Cardiac muscle cell (in vitro differentiated cells and primary cell): ENCODE measurements at regions not wholly inside any gene's neighbourhood (a gene's known extent, or its start where the extent isn't known, plus 50 kb on each side); places are given as distances from the start of the nearest gene placed in this dataset.
"Not testable (repeated sequence)": the region's sequence is repeated elsewhere in the genome, so short reads cannot be mapped to it uniquely, and the experiment has no call there.

Experiments used
- DNase-seq, 2 donors: peaks; one replicate each; pipeline versions ENCODE4 v3.0.0 to v3.0.0-alpha.2; 2010 to 2017; ENCODE audit warnings: low read depth in 1 of 2, low spot score in 1 of 2
- H3K27ac ChIP-seq: fragments of 200-600 bp; sonication (generic); 2 replicates; pipeline ENCODE4 v1.5.1; 2016
- H3K27me3 ChIP-seq: fragments of 200-600 bp; sonication (generic); 2 replicates; pipeline ENCODE4 v1.6.0; 2016; ENCODE audit warnings: control low read depth
- H3K36me3 ChIP-seq: fragments of 200-600 bp; sonication (generic); 2 replicates; pipeline ENCODE4 v1.5.1; 2016; ENCODE audit warnings: control low read depth
- H3K4me1 ChIP-seq: fragments of 200-600 bp; sonication (generic); 2 replicates; pipeline ENCODE4 v1.8.1; 2017; ENCODE audit warnings: low read depth, mild to moderate bottlenecking, mixed run types
- H3K4me3 ChIP-seq: fragments of 200-600 bp; sonication (generic); 2 replicates; pipeline ENCODE4 v1.5.1; 2016; ENCODE audit warnings: mild to moderate bottlenecking
- H3K9me3 ChIP-seq: fragments of 200-600 bp; sonication (generic); 2 replicates; pipeline ENCODE4 v1.5.1; 2017; ENCODE audit warnings: low read depth, mild to moderate bottlenecking, control low read depth
- CTCF ChIP-seq: IDR thresholded peaks from 2 replicates; pipeline ENCODE4 v1.5.1; 2012; ENCODE audit warnings: low read depth, mild to moderate bottlenecking, low read length

DNA sequence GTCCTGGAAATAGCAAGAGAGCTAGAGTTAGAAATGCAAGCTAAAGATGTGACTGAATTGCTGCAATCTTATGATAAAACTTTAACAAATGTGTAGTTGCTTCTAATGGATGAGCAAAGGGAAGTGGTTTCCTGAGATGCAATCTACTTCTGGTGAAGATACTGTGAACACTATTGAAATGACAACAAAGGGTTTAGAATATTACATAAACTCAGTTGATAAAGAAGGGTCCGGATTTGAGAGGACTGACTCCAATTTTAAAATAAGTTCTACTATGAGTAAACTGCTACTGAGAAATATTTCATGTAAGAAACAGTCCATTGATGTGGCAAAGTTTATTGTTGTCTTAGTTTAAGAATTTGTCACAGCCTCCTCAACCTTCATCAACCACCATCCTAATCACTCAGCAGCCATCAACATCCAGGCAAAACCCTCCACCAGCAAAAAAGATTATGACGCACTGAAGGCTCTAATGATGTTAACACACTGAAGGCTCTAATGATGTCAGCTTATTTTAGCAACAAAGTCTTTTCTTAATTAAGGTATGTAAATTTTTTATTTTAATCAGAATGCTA lies 376.2 kb downstream of the CDH10 start:
- Histone ChIP-seq H3K27ac (no peak overlapping the region), H3K4me3 (no peak overlapping the region), H3K4me1 (no peaks in the 10 kb centered on the region), H3K9me3 (no peaks in the 10 kb centered on the region), H3K36me3 (no peaks in the 10 kb centered on the region), H3K27me3 (no peaks in the 10 kb centered on the region)
- TF ChIP-seq CTCF, result no peak
- DNase-seq, result no peak

DNA sequence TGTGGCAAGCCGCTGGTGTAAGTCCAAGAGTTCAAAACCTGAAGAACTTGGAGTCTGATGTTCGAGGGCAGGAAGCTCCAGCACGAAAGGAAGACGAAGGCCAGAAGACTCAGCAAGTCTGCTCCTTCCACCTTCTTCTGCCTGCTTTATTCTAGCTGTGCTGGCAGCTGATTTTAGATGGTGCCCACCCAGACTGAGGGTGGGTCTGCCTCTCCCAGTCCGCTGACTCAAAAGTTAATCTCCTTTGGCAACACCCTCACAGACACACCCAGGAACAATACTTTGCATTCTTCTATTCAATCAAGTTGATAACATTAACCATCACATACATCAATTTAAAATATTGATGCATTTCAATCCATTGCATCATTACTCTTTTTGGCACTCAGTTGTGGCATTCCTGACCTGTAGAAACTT lies 373.1 kb downstream of the CDH10 start:
- H3K36me3 ChIP-seq, DNase-seq, H3K27me3 ChIP-seq, H3K4me1 ChIP-seq, H3K4me3 ChIP-seq, H3K27ac ChIP-seq, H3K9me3 ChIP-seq: not testable (repeated sequence)

DNA sequence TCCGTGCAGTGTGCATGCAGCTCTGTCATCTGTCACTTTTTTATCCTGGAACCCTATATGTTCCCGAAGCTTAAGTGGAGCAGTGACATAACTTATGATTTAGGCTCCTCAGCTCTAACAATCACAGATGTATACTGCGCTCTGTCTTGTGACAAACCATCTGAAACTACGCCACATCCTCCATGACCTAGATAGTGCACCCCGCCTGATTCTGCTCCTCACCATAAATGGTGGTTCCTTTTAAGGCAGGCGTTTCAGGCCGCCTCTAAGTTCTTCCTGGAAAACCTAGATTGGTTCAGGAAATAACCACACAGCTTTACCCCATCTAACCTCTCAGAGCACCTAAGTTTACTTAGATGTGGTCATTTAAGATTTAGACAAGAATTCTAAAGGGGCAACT lies 372.0 kb downstream of the CDH10 start:
- no peaks in the 10 kb centered on the region for H3K4me1 ChIP-seq

DNA sequence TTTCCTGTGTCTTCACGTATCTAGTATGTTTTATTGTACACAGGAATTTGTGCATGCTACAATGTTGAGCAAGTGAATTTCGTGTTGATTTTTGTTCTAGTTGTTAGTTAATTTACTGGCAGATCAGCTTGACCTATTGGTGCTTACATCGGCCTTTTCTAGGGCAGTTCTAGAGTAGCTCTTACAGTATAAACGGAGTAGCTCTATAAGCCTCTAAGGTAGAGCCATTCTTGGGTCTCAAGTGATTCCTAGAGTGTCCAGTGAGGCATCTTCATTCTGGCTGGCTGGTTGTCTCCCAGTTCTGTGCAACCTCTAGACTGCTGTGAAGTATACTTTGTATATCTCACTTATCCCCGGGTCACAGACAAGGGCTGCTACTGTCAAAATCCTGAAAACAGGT lies 364.6 kb downstream of the CDH10 start:
- H3K36me3 ChIP-seq, result no peaks in the 10 kb centered on the region
- no peaks in the 10 kb centered on the region for H3K9me3 ChIP-seq
- no peak overlapping the region for H3K27ac ChIP-seq
- TF ChIP-seq CTCF, result no peak
- no peaks in the 10 kb centered on the region for H3K27me3 ChIP-seq
- no peak for DNase-seq
- no peaks in the 10 kb centered on the region for H3K4me1 ChIP-seq
- no peak overlapping the region for H3K4me3 ChIP-seq

More for the DNA sequence above, 372.0 kb downstream of the CDH10 start:
- H3K27ac ChIP-seq, result no peak overlapping the region
- H3K27me3 ChIP-seq, result no peaks in the 10 kb centered on the region
- no peak for TF ChIP-seq CTCF
- no peak overlapping the region for H3K4me3 ChIP-seq
- DNase-seq, result no peak
- no peaks in the 10 kb centered on the region for H3K36me3 ChIP-seq
- no peaks in the 10 kb centered on the region for H3K9me3 ChIP-seq

DNA sequence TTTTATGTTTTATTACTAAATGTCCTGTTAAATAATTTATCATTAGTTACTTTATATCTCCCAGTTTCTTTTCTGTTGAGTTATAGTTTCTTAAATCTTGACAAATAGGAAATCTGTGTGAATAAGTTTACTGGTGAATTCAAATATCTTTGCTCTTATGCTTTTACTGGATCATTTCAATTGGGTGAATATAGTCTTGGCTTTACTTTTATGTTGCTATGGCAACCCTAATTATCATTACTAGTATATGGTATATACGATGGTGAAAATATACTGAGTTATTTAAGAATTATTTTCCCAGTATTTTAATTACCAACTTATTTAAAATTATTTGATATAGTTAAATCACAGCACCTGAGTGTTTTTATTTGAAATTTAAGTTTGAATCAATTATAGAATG lies 363.0 kb downstream of the CDH10 start:
- DNase-seq, result no peak
- no peak overlapping the region for H3K4me3 ChIP-seq
- no peaks in the 10 kb centered on the region for H3K4me1 ChIP-seq
- H3K27me3 ChIP-seq, result no peaks in the 10 kb centered on the region
- TF ChIP-seq CTCF, result no peak
- no peaks in the 10 kb centered on the region for H3K36me3 ChIP-seq
- H3K27ac ChIP-seq, result no peak overlapping the region
- no peaks in the 10 kb centered on the region for H3K9me3 ChIP-seq

DNA sequence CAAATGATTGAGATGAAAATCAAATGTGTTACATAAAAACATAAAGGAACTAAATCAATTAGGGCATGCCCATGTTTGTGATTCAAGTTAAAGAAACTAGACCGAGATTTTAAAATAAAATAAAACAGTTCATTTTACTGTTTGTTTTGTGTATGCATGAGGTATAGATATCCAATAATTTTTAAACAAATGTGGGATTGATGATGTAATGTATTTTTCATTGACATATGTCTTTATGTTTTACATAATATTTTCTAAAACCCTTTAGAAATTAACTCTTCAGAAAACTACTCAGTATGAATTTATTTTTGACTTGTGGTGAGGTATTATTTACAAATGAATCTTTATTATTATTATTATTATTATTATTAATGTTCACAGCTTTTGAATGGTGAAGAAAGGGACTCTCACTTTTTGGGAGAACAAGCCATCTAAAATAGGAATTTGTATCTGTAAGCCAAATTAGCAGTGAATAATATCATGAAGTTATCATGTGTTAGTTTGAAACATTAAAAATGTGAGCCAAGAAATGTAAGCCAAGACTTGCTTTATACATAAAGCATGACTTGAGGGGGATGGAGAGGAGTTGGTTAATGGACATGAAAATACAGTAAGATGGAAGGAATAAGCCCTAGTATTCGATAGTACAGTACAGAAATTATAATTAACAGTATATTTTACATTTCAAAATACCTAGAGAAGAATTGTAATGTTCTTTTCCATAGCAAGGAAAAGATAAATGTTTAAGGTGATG lies 355.0 kb downstream of the CDH10 start:
- TF ChIP-seq CTCF, result no peak
- Histone ChIP-seq H3K4me1 (no peaks in the 10 kb centered on the region), H3K27me3 (no peaks in the 10 kb centered on the region), H3K27ac (no peak overlapping the region), H3K4me3 (no peak overlapping the region), H3K36me3 (no peaks in the 10 kb centered on the region), H3K9me3 (no peaks in the 10 kb centered on the region)
- DNase-seq, result no peak
